Liver (tissue), 8 donors: ENCODE measurements at regions not wholly inside any gene's neighbourhood (a gene's known extent, or its start where the extent isn't known, plus 50 kb on each side); places are given as distances from the start of the nearest gene placed in this dataset.

Experiments used
- DNase-seq: peaks from one replicate; pipeline ENCODE4 v3.0.0-alpha.2; 2017; ENCODE audit warnings: low spot score
- H3K27ac ChIP-seq, 2 donors: one replicate each; pipeline ENCODE4 v1.7.0; 2013; ENCODE audit warnings: inconsistent platforms in 2 of 2, low read length in 2 of 2, control low read depth in 1 of 2, low read depth in 1 of 2, mild to moderate bottlenecking in 1 of 2
- H3K27me3 ChIP-seq, 4 donors: one replicate each; pipeline versions ENCODE4 v1.6.1 to v1.7.0; 2013; ENCODE audit warnings: low read length in 3 of 4, inconsistent platforms in 1 of 4, mild to moderate bottlenecking in 1 of 4, moderate library complexity in 1 of 4; ENCODE audit not compliant: control insufficient read depth in 4 of 4, insufficient read depth in 4 of 4
- H3K36me3 ChIP-seq, 4 donors: one replicate each; pipeline versions ENCODE4 v1.6.1 to v1.7.0; 2013; ENCODE audit warnings: low read length in 3 of 4, mild to moderate bottlenecking in 3 of 4, low read depth in 1 of 4, moderate library complexity in 1 of 4; ENCODE audit not compliant: control insufficient read depth in 4 of 4, insufficient read depth in 3 of 4
- H3K4me1 ChIP-seq, 4 donors: one replicate each; pipeline versions ENCODE4 v1.6.1 to v1.7.0; 2013; ENCODE audit warnings: low read length in 3 of 4, mild to moderate bottlenecking in 3 of 4, moderate library complexity in 1 of 4; ENCODE audit not compliant: control insufficient read depth in 4 of 4, insufficient read depth in 4 of 4
- H3K4me3 ChIP-seq, 3 donors: one replicate each; pipeline versions ENCODE4 v1.6.1 to v1.7.0; 2013; ENCODE audit warnings: low read length in 3 of 3, control low read depth in 1 of 3, low read depth in 1 of 3, mild to moderate bottlenecking in 1 of 3
- H3K9ac ChIP-seq, 2 donors: one replicate each; pipeline ENCODE4 v1.7.0; 2013; ENCODE audit warnings: low read length in 2 of 2, mild to moderate bottlenecking in 2 of 2, moderate library complexity in 2 of 2, control low read depth in 1 of 2, low read depth in 1 of 2
- H3K9me3 ChIP-seq, 4 donors: one replicate each; pipeline versions ENCODE4 v1.6.1 to v1.7.0; 2013; ENCODE audit warnings: low read length in 3 of 4; ENCODE audit not compliant: control insufficient read depth in 4 of 4
- ATF3 ChIP-seq: IDR thresholded peaks from 2 replicates; pipeline ENCODE4 v1.6.1; 2016; ENCODE audit warnings: antibody characterized with exemption
- EGR1 ChIP-seq, 2 donors: IDR thresholded peaks; 2 replicates each; pipeline ENCODE4 v1.6.1; 2016 to 2018; ENCODE audit warnings: antibody characterized with exemption in 2 of 2, low read depth in 2 of 2
- HNF4A ChIP-seq, 2 donors: conservative IDR thresholded peaks; 2 replicates each; pipeline ENCODE4 v1.6.1; 2016; ENCODE audit warnings: antibody characterized with exemption in 2 of 2, mild to moderate bottlenecking in 2 of 2
- JUND ChIP-seq, 2 donors: IDR thresholded peaks; 2 replicates each; pipeline ENCODE4 v1.6.1; 2016; ENCODE audit warnings: antibody characterized with exemption in 2 of 2
- MAX ChIP-seq: IDR thresholded peaks from 2 replicates; pipeline ENCODE4 v1.6.1; 2016; ENCODE audit warnings: antibody characterized with exemption
- NR2F2 ChIP-seq: IDR thresholded peaks from 2 replicates; pipeline ENCODE4 v1.6.1; 2016; ENCODE audit warnings: antibody characterized with exemption
- RXRA ChIP-seq, 2 donors: IDR thresholded peaks; 2 replicates each; pipeline ENCODE4 v1.6.1; 2017 to 2018; ENCODE audit warnings: antibody characterized with exemption in 2 of 2, mild to moderate bottlenecking in 1 of 2
- SP1 ChIP-seq: IDR thresholded peaks from 2 replicates; pipeline ENCODE4 v1.6.1; 2018; ENCODE audit warnings: antibody characterized with exemption, mild to moderate bottlenecking
- TAF1 ChIP-seq: conservative IDR thresholded peaks from 2 replicates; pipeline ENCODE4 v1.6.1; 2016; ENCODE audit warnings: antibody characterized with exemption, mild to moderate bottlenecking
- YY1 ChIP-seq: IDR thresholded peaks from 2 replicates; pipeline ENCODE4 v1.6.1; 2016; ENCODE audit warnings: antibody characterized with exemption, mild to moderate bottlenecking
- ZBTB33 ChIP-seq: IDR thresholded peaks from 2 replicates; pipeline ENCODE4 v1.6.1; 2016; ENCODE audit warnings: antibody characterized with exemption
- WGBS: extraction: QIAGEN DNeasy Blood & Tissue Kit; methylation state at CpG from one replicate; pipeline ENCODE4 v1.1.7; 2013; 5-methylcytosine and 5-hydroxymethylcytosine counted together
- TF ChIP-seq, protein P1 (sequence below): IDR thresholded peaks from 2 replicates; pipeline ENCODE4 v1.6.1; 2016; ENCODE audit warnings: antibody characterized with exemption, mild to moderate bottlenecking
- TF ChIP-seq, protein P2 (sequence below): fragments of 150-350 bp; IDR thresholded peaks from 2 replicates; pipeline ENCODE4 v1.5.1; 2017; ENCODE audit warnings: improper control_type of control experiment, low read depth, low read length; ENCODE audit not compliant: missing input control
- donor health status: healthy.
- donor health status: healthy.
- donor health status: healthy.
- donor health status: healthy.
- donor health status: healthy.

DNA sequence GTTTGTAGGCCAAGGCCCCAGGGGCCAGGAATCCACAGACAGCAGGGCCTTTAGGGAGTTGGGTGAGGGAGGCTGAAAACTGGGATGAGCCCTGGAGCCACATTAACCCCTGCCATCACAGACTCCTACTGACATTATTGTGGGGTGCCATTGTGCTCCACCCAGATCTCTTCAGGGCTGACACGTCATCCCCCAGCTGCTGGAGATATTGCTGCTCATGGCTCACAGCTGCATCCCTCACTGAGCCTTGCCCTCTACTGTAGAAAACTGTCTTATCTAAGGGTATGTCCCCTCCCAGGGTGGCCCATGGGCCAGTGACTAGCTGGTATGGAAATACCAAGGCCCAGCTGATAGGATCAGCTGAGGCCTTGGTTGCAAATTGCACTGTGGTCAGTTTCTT, 87.3 kb upstream of the PRR23C start (continued):
- TF ChIP-seq, protein P1, sequence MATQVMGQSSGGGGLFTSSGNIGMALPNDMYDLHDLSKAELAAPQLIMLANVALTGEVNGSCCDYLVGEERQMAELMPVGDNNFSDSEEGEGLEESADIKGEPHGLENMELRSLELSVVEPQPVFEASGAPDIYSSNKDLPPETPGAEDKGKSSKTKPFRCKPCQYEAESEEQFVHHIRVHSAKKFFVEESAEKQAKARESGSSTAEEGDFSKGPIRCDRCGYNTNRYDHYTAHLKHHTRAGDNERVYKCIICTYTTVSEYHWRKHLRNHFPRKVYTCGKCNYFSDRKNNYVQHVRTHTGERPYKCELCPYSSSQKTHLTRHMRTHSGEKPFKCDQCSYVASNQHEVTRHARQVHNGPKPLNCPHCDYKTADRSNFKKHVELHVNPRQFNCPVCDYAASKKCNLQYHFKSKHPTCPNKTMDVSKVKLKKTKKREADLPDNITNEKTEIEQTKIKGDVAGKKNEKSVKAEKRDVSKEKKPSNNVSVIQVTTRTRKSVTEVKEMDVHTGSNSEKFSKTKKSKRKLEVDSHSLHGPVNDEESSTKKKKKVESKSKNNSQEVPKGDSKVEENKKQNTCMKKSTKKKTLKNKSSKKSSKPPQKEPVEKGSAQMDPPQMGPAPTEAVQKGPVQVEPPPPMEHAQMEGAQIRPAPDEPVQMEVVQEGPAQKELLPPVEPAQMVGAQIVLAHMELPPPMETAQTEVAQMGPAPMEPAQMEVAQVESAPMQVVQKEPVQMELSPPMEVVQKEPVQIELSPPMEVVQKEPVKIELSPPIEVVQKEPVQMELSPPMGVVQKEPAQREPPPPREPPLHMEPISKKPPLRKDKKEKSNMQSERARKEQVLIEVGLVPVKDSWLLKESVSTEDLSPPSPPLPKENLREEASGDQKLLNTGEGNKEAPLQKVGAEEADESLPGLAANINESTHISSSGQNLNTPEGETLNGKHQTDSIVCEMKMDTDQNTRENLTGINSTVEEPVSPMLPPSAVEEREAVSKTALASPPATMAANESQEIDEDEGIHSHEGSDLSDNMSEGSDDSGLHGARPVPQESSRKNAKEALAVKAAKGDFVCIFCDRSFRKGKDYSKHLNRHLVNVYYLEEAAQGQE, result no peak

- no peak overlapping the region for H3K9ac ChIP-seq
- H3K27ac ChIP-seq, result no peak overlapping the region
- H3K4me3 ChIP-seq, result no peak overlapping the region
- no peaks in the 10 kb centered on the region for H3K36me3 ChIP-seq
- H3K4me1 ChIP-seq, result no peaks in the 10 kb centered on the region
- H3K9me3 ChIP-seq, result no peaks in the 10 kb centered on the region
- TF ChIP-seq HNF4A (conservative IDR thresholded peaks at IDR 0.05) (no peak), ZBTB33 (no peak), RXRA (IDR thresholded peaks at IDR 0.05) (no peak), YY1 (no peak), EGR1 (IDR thresholded peaks at IDR 0.05; ENCODE audit: low read depth in 2 of 2) (no peak), JUND (IDR thresholded peaks at IDR 0.05) (no peak), NR2F2 (no peak), TAF1 (no peak)
- TF ChIP-seq, protein P2, sequence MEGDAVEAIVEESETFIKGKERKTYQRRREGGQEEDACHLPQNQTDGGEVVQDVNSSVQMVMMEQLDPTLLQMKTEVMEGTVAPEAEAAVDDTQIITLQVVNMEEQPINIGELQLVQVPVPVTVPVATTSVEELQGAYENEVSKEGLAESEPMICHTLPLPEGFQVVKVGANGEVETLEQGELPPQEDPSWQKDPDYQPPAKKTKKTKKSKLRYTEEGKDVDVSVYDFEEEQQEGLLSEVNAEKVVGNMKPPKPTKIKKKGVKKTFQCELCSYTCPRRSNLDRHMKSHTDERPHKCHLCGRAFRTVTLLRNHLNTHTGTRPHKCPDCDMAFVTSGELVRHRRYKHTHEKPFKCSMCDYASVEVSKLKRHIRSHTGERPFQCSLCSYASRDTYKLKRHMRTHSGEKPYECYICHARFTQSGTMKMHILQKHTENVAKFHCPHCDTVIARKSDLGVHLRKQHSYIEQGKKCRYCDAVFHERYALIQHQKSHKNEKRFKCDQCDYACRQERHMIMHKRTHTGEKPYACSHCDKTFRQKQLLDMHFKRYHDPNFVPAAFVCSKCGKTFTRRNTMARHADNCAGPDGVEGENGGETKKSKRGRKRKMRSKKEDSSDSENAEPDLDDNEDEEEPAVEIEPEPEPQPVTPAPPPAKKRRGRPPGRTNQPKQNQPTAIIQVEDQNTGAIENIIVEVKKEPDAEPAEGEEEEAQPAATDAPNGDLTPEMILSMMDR, result no peak
- H3K27me3 ChIP-seq, result no peaks in the 10 kb centered on the region
- 94% methylated on average over 1 of the region's 1 CpG for WGBS
- DNase-seq, result no peak
These were observed 88.3 kb upstream of the PRR23C start for GRCh38 chr3:139132976-139133375.

GRCh38 chr3:139134678-139135372, 90.1 kb upstream of the PRR23C start:
- Histone ChIP-seq H3K9me3 (no peaks in the 10 kb centered on the region), H3K27me3 (no peaks in the 10 kb centered on the region), H3K4me1 (no peaks in the 10 kb centered on the region), H3K27ac (no peak overlapping the region), H3K4me3 (no peak overlapping the region), H3K9ac (no peak overlapping the region), H3K36me3 (no peaks in the 10 kb centered on the region)
- no peak for DNase-seq
- 75% methylated on average over 2 of the region's 2 CpGs for WGBS
- TF ChIP-seq EGR1 (IDR thresholded peaks at IDR 0.05; ENCODE audit: low read depth in 2 of 2), result no peak
- TF ChIP-seq, protein P1, result no peak
- no peak for TF ChIP-seq MAX
- no peak for TF ChIP-seq ATF3
- TF ChIP-seq RXRA (IDR thresholded peaks at IDR 0.05), result no peak
- no peak for TF ChIP-seq ZBTB33
- no peak for TF ChIP-seq SP1
- no peak for TF ChIP-seq NR2F2
- no peak for TF ChIP-seq JUND (IDR thresholded peaks at IDR 0.05)
